ENCODE measurements at regions not wholly inside any gene's neighbourhood (a gene's known extent, or its start where the extent isn't known, plus 50 kb on each side); places are given as distances from the start of the nearest gene placed in this dataset.

DNA sequence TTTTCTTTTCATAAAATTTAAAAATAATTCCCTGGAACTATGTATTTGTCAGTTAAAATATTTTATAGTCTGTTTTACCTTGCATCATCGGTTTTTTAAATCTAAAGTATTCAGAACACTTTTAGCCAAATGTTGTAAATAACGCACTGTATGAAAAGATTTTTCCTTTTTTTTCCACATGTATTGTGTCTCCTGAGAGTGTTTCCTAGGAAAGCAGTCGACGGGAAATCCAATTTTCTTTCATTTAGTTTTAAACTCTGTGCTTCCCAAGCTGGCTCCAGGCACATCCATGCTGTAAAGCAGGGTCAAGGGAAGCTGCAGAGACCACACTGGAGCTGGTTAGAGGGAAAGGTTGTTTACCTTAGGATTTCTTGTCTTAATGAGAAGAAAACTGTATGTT lies 1724.3 kb upstream of the TENM3 start:
- H3K4me3 ChIP-seq (ENCODE audit: low read depth in 1 of 2, low read length in 2 of 2), result no peak overlapping the region
- no peaks in the 10 kb centered on the region for H3K4me1 ChIP-seq (ENCODE audit: insufficient read depth, low read length)
- no peak overlapping the region for H3K4me2 ChIP-seq (ENCODE audit: insufficient read depth, low read length)
- no peaks in the 10 kb centered on the region for H4K20me1 ChIP-seq (ENCODE audit: insufficient read depth, low read length)
- H3K9ac ChIP-seq (ENCODE audit: low read depth, low read length), result no peak overlapping the region
- ATAC-seq (ENCODE audit: insufficient read depth, low read depth) (no peak), DNase-seq (no peak)
- TF ChIP-seq CTCF (IDR thresholded peaks at IDR 0.05; ENCODE audit: borderline replicate concordance, extremely low read depth, low read length, poor library complexity, severe bottlenecking) (no peak), EZH2 (IDR thresholded peaks at IDR 0.05; ENCODE audit: borderline replicate concordance, low read depth, low read length, severe bottlenecking) (no peak)
- H3K9me3 ChIP-seq (ENCODE audit: insufficient read depth, low read length, severe bottlenecking), result no peaks in the 10 kb centered on the region
- H3K27ac ChIP-seq (ENCODE audit: low read length), result no peak overlapping the region
- H3K79me2 ChIP-seq (ENCODE audit: insufficient read depth, low read length), result no peaks in the 10 kb centered on the region
- H3K36me3 ChIP-seq (ENCODE audit: insufficient read depth, low read length), result no peaks in the 10 kb centered on the region
- H3K27me3 ChIP-seq (ENCODE audit: insufficient read depth, low read length, poor library complexity), result no peaks in the 10 kb centered on the region
- H2AFZ ChIP-seq (ENCODE audit: low read depth, low read length), result no peak overlapping the region

GRCh38 chr4:180521181-180521580 lies 1722.0 kb upstream of the TENM3 start:
- no peaks in the 10 kb centered on the region for H4K20me1 ChIP-seq (ENCODE audit: insufficient read depth, low read length)
- no peaks in the 10 kb centered on the region for H3K27me3 ChIP-seq (ENCODE audit: insufficient read depth, low read length, poor library complexity)
- no peak overlapping the region for H3K9ac ChIP-seq (ENCODE audit: low read depth, low read length)
- ATAC-seq (ENCODE audit: insufficient read depth, low read depth) (no peak), DNase-seq (no peak)
- no peak overlapping the region for H2AFZ ChIP-seq (ENCODE audit: low read depth, low read length)
- no peaks in the 10 kb centered on the region for H3K79me2 ChIP-seq (ENCODE audit: insufficient read depth, low read length)
- H3K4me3 ChIP-seq (ENCODE audit: low read depth in 1 of 2, low read length in 2 of 2), result no peak overlapping the region
- no peak for TF ChIP-seq EZH2 (IDR thresholded peaks at IDR 0.05; ENCODE audit: borderline replicate concordance, low read depth, low read length, severe bottlenecking)
- no peak for TF ChIP-seq CTCF (IDR thresholded peaks at IDR 0.05; ENCODE audit: borderline replicate concordance, extremely low read depth, low read length, poor library complexity, severe bottlenecking)
- H3K27ac ChIP-seq (ENCODE audit: low read length), result no peak overlapping the region
- no peaks in the 10 kb centered on the region for H3K36me3 ChIP-seq (ENCODE audit: insufficient read depth, low read length)
- no peak overlapping the region for H3K4me2 ChIP-seq (ENCODE audit: insufficient read depth, low read length)
- H3K4me1 ChIP-seq (ENCODE audit: insufficient read depth, low read length), result no peaks in the 10 kb centered on the region
- H3K9me3 ChIP-seq (ENCODE audit: insufficient read depth, low read length, severe bottlenecking), result no peaks in the 10 kb centered on the region

- Histone ChIP-seq H3K27me3 (ENCODE audit: insufficient read depth, low read length, poor library complexity) (no peaks in the 10 kb centered on the region), H3K4me1 (ENCODE audit: insufficient read depth, low read length) (no peaks in the 10 kb centered on the region), H3K9me3 (ENCODE audit: insufficient read depth, low read length, severe bottlenecking) (no peaks in the 10 kb centered on the region), H3K9ac (ENCODE audit: low read depth, low read length) (no peak overlapping the region), H3K4me2 (ENCODE audit: insufficient read depth, low read length) (no peak overlapping the region), H3K27ac (ENCODE audit: low read length) (no peak overlapping the region), H3K36me3 (ENCODE audit: insufficient read depth, low read length) (no peaks in the 10 kb centered on the region), H3K79me2 (ENCODE audit: insufficient read depth, low read length) (no peaks in the 10 kb centered on the region), H2AFZ (ENCODE audit: low read depth, low read length) (no peak overlapping the region), H3K4me3 (ENCODE audit: low read depth in 1 of 2, low read length in 2 of 2) (no peak overlapping the region), H4K20me1 (ENCODE audit: insufficient read depth, low read length) (no peaks in the 10 kb centered on the region)
- ATAC-seq (ENCODE audit: insufficient read depth, low read depth) (no peak), DNase-seq (no peak)
- TF ChIP-seq CTCF (IDR thresholded peaks at IDR 0.05; ENCODE audit: borderline replicate concordance, extremely low read depth, low read length, poor library complexity, severe bottlenecking) (no peak), EZH2 (IDR thresholded peaks at IDR 0.05; ENCODE audit: borderline replicate concordance, low read depth, low read length, severe bottlenecking) (no peak)
Measured at GRCh38 chr4:180525523-180526077, 1717.6 kb upstream of the TENM3 start.

DNA sequence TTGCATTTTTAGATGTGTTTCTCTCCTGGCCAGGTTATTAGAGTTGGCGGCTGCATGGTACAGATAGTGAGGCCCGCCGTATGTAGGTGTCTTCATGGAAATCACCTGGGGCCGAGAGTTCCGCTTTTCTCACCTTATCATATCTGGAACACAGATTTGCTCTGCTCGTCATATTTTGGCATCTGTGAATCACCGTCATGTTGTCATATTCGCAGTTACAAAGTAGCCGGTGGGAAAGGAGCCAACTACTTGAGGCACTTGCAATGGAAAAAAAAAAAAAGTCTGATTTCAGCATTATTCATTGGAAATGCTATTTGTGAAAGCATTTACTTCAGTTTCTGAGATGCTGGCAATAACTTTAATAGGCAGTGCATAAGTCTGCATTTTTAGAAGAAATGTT lies 1715.2 kb upstream of the TENM3 start:
- no peaks in the 10 kb centered on the region for H3K36me3 ChIP-seq (ENCODE audit: insufficient read depth, low read length)
- DNase-seq, result no peak
- H4K20me1 ChIP-seq (ENCODE audit: insufficient read depth, low read length), result no peaks in the 10 kb centered on the region
- ATAC-seq (ENCODE audit: insufficient read depth, low read depth), result no peak
- no peak overlapping the region for H3K9ac ChIP-seq (ENCODE audit: low read depth, low read length)
- no peak overlapping the region for H3K27ac ChIP-seq (ENCODE audit: low read length)
- no peak overlapping the region for H2AFZ ChIP-seq (ENCODE audit: low read depth, low read length)
- no peaks in the 10 kb centered on the region for H3K79me2 ChIP-seq (ENCODE audit: insufficient read depth, low read length)
- no peak overlapping the region for H3K4me3 ChIP-seq (ENCODE audit: low read depth in 1 of 2, low read length in 2 of 2)
- no peak for TF ChIP-seq EZH2 (IDR thresholded peaks at IDR 0.05; ENCODE audit: borderline replicate concordance, low read depth, low read length, severe bottlenecking)
- no peak for TF ChIP-seq CTCF (IDR thresholded peaks at IDR 0.05; ENCODE audit: borderline replicate concordance, extremely low read depth, low read length, poor library complexity, severe bottlenecking)
- H3K9me3 ChIP-seq (ENCODE audit: insufficient read depth, low read length, severe bottlenecking), result no peaks in the 10 kb centered on the region
- H3K4me2 ChIP-seq (ENCODE audit: insufficient read depth, low read length), result no peak overlapping the region
- H3K4me1 ChIP-seq (ENCODE audit: insufficient read depth, low read length), result no peaks in the 10 kb centered on the region
- no peaks in the 10 kb centered on the region for H3K27me3 ChIP-seq (ENCODE audit: insufficient read depth, low read length, poor library complexity)
